ENCODE measurements at regions not wholly inside any gene's neighbourhood (a gene's known extent, or its start where the extent isn't known, plus 50 kb on each side); places are given as distances from the start of the nearest gene placed in this dataset.

GRCh38 chr18:51623653-51624052 lies 426.2 kb upstream of the MEX3C start:
- no peaks in the 10 kb centered on the region for H3K36me3 ChIP-seq (ENCODE audit: insufficient read depth, low read length)
- H3K36me3 Mint-ChIP-seq (ENCODE audit: low read depth) = no peaks in the 10 kb centered on the region
- no peak overlapping the region for H3K4me3 Mint-ChIP-seq
- no peak overlapping the region for H3K27ac ChIP-seq (ENCODE audit: low read depth in 1 of 2, low read length in 2 of 2)
- peaks cover 26% of the 10 kb centered on the region for H3K27me3 Mint-ChIP-seq
- intact Hi-C loops (cut with DNase I, micrococcal nuclease) = no loop called here
- no peak overlapping the region for H3K4me3 ChIP-seq (ENCODE audit: low read length)
- no peaks in the 10 kb centered on the region for H3K4me1 ChIP-seq (ENCODE audit: insufficient read depth, low read length)
- ChIA-PET CTCF (no interaction called here), POLR2A (no interaction called here)
- H3K9me3 ChIP-seq (ENCODE audit: control insufficient read depth in 1 of 2, insufficient read depth in 1 of 2, low read length in 2 of 2) = no peaks in the 10 kb centered on the region
- H3K9me3 Mint-ChIP-seq = peaks cover 2% of the 10 kb centered on the region
- no peak overlapping the region for H3K27ac Mint-ChIP-seq
- peaks cover 8 to 12% of the 10 kb centered on the region in 2 experiments for H3K27me3 ChIP-seq (ENCODE audit: control insufficient read depth in 1 of 2, insufficient read depth in 2 of 2, low read length in 2 of 2)
- no peaks in the 10 kb centered on the region for H3K4me1 Mint-ChIP-seq (ENCODE audit: low read depth)
- ATAC-seq (ENCODE audit: poor library complexity) (no peak), DNase-seq (no peak)
- no peak for TF ChIP-seq CTCF (IDR thresholded peaks at IDR 0.05)

GRCh38 chr18:51630706-51631105 lies 433.2 kb upstream of the MEX3C start:
- no peak overlapping the region for H3K27ac ChIP-seq (ENCODE audit: low read depth in 1 of 2, low read length in 2 of 2)
- Mint-ChIP-seq H3K36me3 (ENCODE audit: low read depth) (no peaks in the 10 kb centered on the region), H3K4me3 (no peak overlapping the region), H3K4me1 (ENCODE audit: low read depth) (no peaks in the 10 kb centered on the region), H3K9me3 (peaks cover 3% of the 10 kb centered on the region), H3K27me3 (no peaks in the 10 kb centered on the region), H3K27ac (no peak overlapping the region)
- intact Hi-C loops (cut with DNase I, micrococcal nuclease) = no loop called here
- H3K4me1 ChIP-seq (ENCODE audit: insufficient read depth, low read length) = no peaks in the 10 kb centered on the region
- CTCF ChIA-PET = no interaction called here
- no peak for TF ChIP-seq CTCF (IDR thresholded peaks at IDR 0.05)
- H3K36me3 ChIP-seq (ENCODE audit: insufficient read depth, low read length) = no peaks in the 10 kb centered on the region
- H3K9me3 ChIP-seq (ENCODE audit: control insufficient read depth in 1 of 2, insufficient read depth in 1 of 2, low read length in 2 of 2) = no peaks in the 10 kb centered on the region
- H3K4me3 ChIP-seq (ENCODE audit: low read length) = no peak overlapping the region
- peaks cover 0 to 2% of the 10 kb centered on the region in 2 experiments for H3K27me3 ChIP-seq (ENCODE audit: control insufficient read depth in 1 of 2, insufficient read depth in 2 of 2, low read length in 2 of 2)
- no peak for ATAC-seq (ENCODE audit: poor library complexity)
- POLR2A ChIA-PET = no interaction called here
- DNase-seq = no peak

GRCh38 chr18:51637881-51638280 lies 440.4 kb upstream of the MEX3C start:
- no peak overlapping the region for H3K4me3 Mint-ChIP-seq
- TF ChIP-seq CTCF (IDR thresholded peaks at IDR 0.05) = no peak
- no peaks in the 10 kb centered on the region for H3K27me3 Mint-ChIP-seq
- peaks cover 2% of the 10 kb centered on the region for H3K9me3 Mint-ChIP-seq
- intact Hi-C loops (cut with DNase I, micrococcal nuclease) = no loop called here
- H3K27me3 ChIP-seq (ENCODE audit: control insufficient read depth in 1 of 2, insufficient read depth in 2 of 2, low read length in 2 of 2) = no peaks in the 10 kb centered on the region
- no peak overlapping the region for H3K27ac Mint-ChIP-seq
- DNase-seq (no peak), ATAC-seq (ENCODE audit: poor library complexity) (no peak)
- H3K36me3 ChIP-seq (ENCODE audit: insufficient read depth, low read length) = no peaks in the 10 kb centered on the region
- no peak overlapping the region for H3K4me3 ChIP-seq (ENCODE audit: low read length)
- POLR2A ChIA-PET = interaction anchor here (0.6 kb wide), 1 partner anchor 16 kb away, joined by 3 read pairs; no protein-coding TSS in a partner anchor
- no peaks in the 10 kb centered on the region for H3K9me3 ChIP-seq (ENCODE audit: control insufficient read depth in 1 of 2, insufficient read depth in 1 of 2, low read length in 2 of 2)
- H3K27ac ChIP-seq (ENCODE audit: low read depth in 1 of 2, low read length in 2 of 2) = no peak overlapping the region
- no peaks in the 10 kb centered on the region for H3K4me1 ChIP-seq (ENCODE audit: insufficient read depth, low read length)
- no peaks in the 10 kb centered on the region for H3K36me3 Mint-ChIP-seq (ENCODE audit: low read depth)
- CTCF ChIA-PET = no interaction called here
- no peaks in the 10 kb centered on the region for H3K4me1 Mint-ChIP-seq (ENCODE audit: low read depth)

All from CD4-positive, alpha-beta T cell (primary cell).